Smooth muscle cell of the brain vasculature (primary cell): ENCODE measurements at regions not wholly inside any gene's neighbourhood (a gene's known extent, or its start where the extent isn't known, plus 50 kb on each side); places are given as distances from the start of the nearest gene placed in this dataset.

ENCODE experiments used
- DNase-seq: peaks from one replicate; pipeline ENCODE4 v3.0.0-alpha.2; 2012; ENCODE audit warnings: low read depth, low spot score

- DNase-seq = no peak
Observed at GRCh38 chr20:23282111-23282510, 68.5 kb upstream of the NXT1 start.

GRCh38 chr20:23279836-23280235, 70.8 kb upstream of the NXT1 start:
- no peak for DNase-seq

GRCh38 chr20:23278172-23278571, 72.4 kb upstream of the NXT1 start:
- no peak for DNase-seq

GRCh38 chr20:23277316-23277715, 73.3 kb upstream of the NXT1 start:
- DNase-seq = no peak

- DNase-seq = no peak
Observed at GRCh38 chr20:23273776-23274175, 76.8 kb upstream of the NXT1 start.

GRCh38 chr20:23272176-23273029, 78.2 kb upstream of the NXT1 start:
- DNase-seq = no peak

- peak; percentile 71 for DNase-seq
Observed at GRCh38 chr20:23270382-23270911, 80.1 kb upstream of the NXT1 start.

GRCh38 chr20:23269954-23270353, 80.6 kb upstream of the NXT1 start:
- DNase-seq = no peak

- DNase-seq = no peak
Observed at GRCh38 chr20:23268792-23269354, 81.7 kb upstream of the NXT1 start.

- DNase-seq = no peak
Observed at GRCh38 chr20:23267909-23268308, 82.7 kb upstream of the NXT1 start.

- DNase-seq = no peak
Observed at GRCh38 chr20:23266530-23267398, 83.8 kb upstream of the NXT1 start.

- DNase-seq = no peak
Observed at GRCh38 chr20:23265226-23265625, 85.4 kb upstream of the NXT1 start.

- DNase-seq = no peak
Observed at GRCh38 chr20:23264545-23264944, 86.0 kb upstream of the NXT1 start.

- DNase-seq = no peak
Observed at GRCh38 chr20:23260181-23260840, 90.3 kb upstream of the NXT1 start.

- no peak for DNase-seq
Observed at GRCh38 chr20:23258747-23259121, 91.9 kb upstream of the NXT1 start.

GRCh38 chr20:23257848-23258746, 92.5 kb upstream of the NXT1 start:
- DNase-seq = no peak

GRCh38 chr20:23257106-23257761, 93.4 kb upstream of the NXT1 start:
- no peak for DNase-seq

GRCh38 chr20:23255716-23256385, 94.7 kb upstream of the NXT1 start:
- DNase-seq = no peak

GRCh38 chr20:23255106-23255505, 95.5 kb upstream of the NXT1 start:
- DNase-seq = no peak

GRCh38 chr20:23254505-23254904, 96.1 kb upstream of the NXT1 start:
- DNase-seq = no peak
